HG03097 (cell line): ENCODE measurements at regions not wholly inside any gene's neighbourhood (a gene's known extent, or its start where the extent isn't known, plus 50 kb on each side); places are given as distances from the start of the nearest gene placed in this dataset.
"Not testable (repeated sequence)": the region's sequence is repeated elsewhere in the genome, so short reads cannot be mapped to it uniquely, and the experiment has no call there.

Experiments
- ATAC-seq: cut with Tn5 transposase; IDR thresholded peaks from one replicate; pipeline ENCODE4 v1.9.1; 2021; ENCODE audit not compliant: unreplicated experiment, low FRiP score

GRCh38 chr6:155676346-155676745 is 220.7 kb upstream of the NOX3 start:
- no peak for ATAC-seq

GRCh38 chr6:155670655-155671054 is 215.0 kb upstream of the NOX3 start:
- no peak for ATAC-seq

GRCh38 chr6:155660251-155660977 is 204.8 kb upstream of the NOX3 start:
- ATAC-seq: no peak

- no peak for ATAC-seq
Observed at GRCh38 chr6:155656024-155656423, 200.4 kb upstream of the NOX3 start.

GRCh38 chr6:155654474-155654873 is 198.8 kb upstream of the NOX3 start:
- no peak for ATAC-seq

- ATAC-seq: no peak
Observed at GRCh38 chr6:155648301-155648700, 192.7 kb upstream of the NOX3 start.

GRCh38 chr6:155647354-155647753 is 191.7 kb upstream of the NOX3 start:
- ATAC-seq: no peak

GRCh38 chr6:155646443-155646842 is 190.8 kb upstream of the NOX3 start:
- no peak for ATAC-seq

GRCh38 chr6:155645325-155645724 is 189.7 kb upstream of the NOX3 start:
- ATAC-seq: no peak

- no peak for ATAC-seq
Observed at GRCh38 chr6:155641603-155642002, 186.0 kb upstream of the NOX3 start.

GRCh38 chr6:155638200-155638599 is 182.6 kb upstream of the NOX3 start:
- no peak for ATAC-seq

- ATAC-seq: no peak
Observed at GRCh38 chr6:155635416-155635815, 179.8 kb upstream of the NOX3 start.

GRCh38 chr6:155630085-155630484 is 174.4 kb upstream of the NOX3 start:
- no peak for ATAC-seq

- ATAC-seq: no peak
Observed at GRCh38 chr6:155629652-155630051, 174.0 kb upstream of the NOX3 start.

GRCh38 chr6:155628306-155628705 is 172.7 kb upstream of the NOX3 start:
- ATAC-seq: no peak

GRCh38 chr6:155627722-155628212 is 172.1 kb upstream of the NOX3 start:
- not testable (repeated sequence) for ATAC-seq

GRCh38 chr6:155623450-155624178 is 168.0 kb upstream of the NOX3 start:
- no peak for ATAC-seq

- ATAC-seq: no peak
Observed at GRCh38 chr6:155614606-155615005, 159.0 kb upstream of the NOX3 start.

- ATAC-seq: no peak
Observed at GRCh38 chr6:155611742-155612141, 156.1 kb upstream of the NOX3 start.

GRCh38 chr6:155604991-155605390 is 149.4 kb upstream of the NOX3 start:
- no peak for ATAC-seq

GRCh38 chr6:155599561-155599960 is 143.9 kb upstream of the NOX3 start:
- ATAC-seq: no peak

GRCh38 chr6:155599160-155599559 is 143.5 kb upstream of the NOX3 start:
- no peak for ATAC-seq
